ENCODE measurements at regions not wholly inside any gene's neighbourhood (a gene's known extent, or its start where the extent isn't known, plus 50 kb on each side); places are given as distances from the start of the nearest gene placed in this dataset.

- DNase-seq (ENCODE audit: extremely low read depth, low read depth), result no peak
- no peak for TF ChIP-seq CTCF (IDR thresholded peaks at IDR 0.05; ENCODE audit: low read depth, low read length, missing control alignments)
- H3K4me3 ChIP-seq (replicated peaks; ENCODE audit: low read depth, low read length), result no peak overlapping the region
Observed at GRCh38 chr5:68438876-68439275, 223.3 kb downstream of the PIK3R1 start.

GRCh38 chr5:68440245-68440644 lies 224.7 kb downstream of the PIK3R1 start:
- no peak for DNase-seq (ENCODE audit: extremely low read depth, low read depth)
- no peak for TF ChIP-seq CTCF (IDR thresholded peaks at IDR 0.05; ENCODE audit: low read depth, low read length, missing control alignments)
- no peak overlapping the region for H3K4me3 ChIP-seq (replicated peaks; ENCODE audit: low read depth, low read length)

GRCh38 chr5:68440651-68441050 lies 225.1 kb downstream of the PIK3R1 start:
- no peak for TF ChIP-seq CTCF (IDR thresholded peaks at IDR 0.05; ENCODE audit: low read depth, low read length, missing control alignments)
- no peak for DNase-seq (ENCODE audit: extremely low read depth, low read depth)
- no peak overlapping the region for H3K4me3 ChIP-seq (replicated peaks; ENCODE audit: low read depth, low read length)

- DNase-seq (ENCODE audit: extremely low read depth, low read depth), result no peak
- TF ChIP-seq CTCF (IDR thresholded peaks at IDR 0.05; ENCODE audit: low read depth, low read length, missing control alignments), result no peak
- no peak overlapping the region for H3K4me3 ChIP-seq (replicated peaks; ENCODE audit: low read depth, low read length)
Observed at GRCh38 chr5:68441309-68442073, 225.9 kb downstream of the PIK3R1 start.

- DNase-seq (ENCODE audit: extremely low read depth, low read depth), result no peak
- H3K4me3 ChIP-seq (replicated peaks; ENCODE audit: low read depth, low read length), result no peak overlapping the region
- no peak for TF ChIP-seq CTCF (IDR thresholded peaks at IDR 0.05; ENCODE audit: low read depth, low read length, missing control alignments)
Observed at GRCh38 chr5:68443091-68443490, 227.5 kb downstream of the PIK3R1 start.

- no peak for TF ChIP-seq CTCF (IDR thresholded peaks at IDR 0.05; ENCODE audit: low read depth, low read length, missing control alignments)
- DNase-seq (ENCODE audit: extremely low read depth, low read depth), result no peak
Observed at GRCh38 chr5:68444048-68444447, 228.5 kb downstream of the PIK3R1 start.

GRCh38 chr5:68444833-68445232 lies 229.3 kb downstream of the PIK3R1 start:
- DNase-seq (ENCODE audit: extremely low read depth, low read depth), result no peak
- H3K4me3 ChIP-seq (replicated peaks; ENCODE audit: low read depth, low read length), result no peak overlapping the region
- no peak for TF ChIP-seq CTCF (IDR thresholded peaks at IDR 0.05; ENCODE audit: low read depth, low read length, missing control alignments)

More at GRCh38 chr5:68444048-68444447, 228.5 kb downstream of the PIK3R1 start:
- H3K4me3 ChIP-seq (replicated peaks; ENCODE audit: low read depth, low read length), result no peak overlapping the region

Measured in HFF-Myc (cell line).